Caco-2 (cell line): ENCODE measurements at regions not wholly inside any gene's neighbourhood (a gene's known extent, or its start where the extent isn't known, plus 50 kb on each side); places are given as distances from the start of the nearest gene placed in this dataset.

Experiments
- BruUV-seq: library from RNA; stranded (reverse); fragments of 400-500 nt; replicated peaks from 2 replicates; lab custom pipeline; 2021; lab: Mats Ljungman, UMichigan
- CTCF ChIA-PET: fragments of 300-600 bp; sonication (Branson Sonifier 250); formaldehyde crosslinking; loops from one replicate; lab custom pipeline; 2022; ENCODE audit warnings: antibody characterized with exemption; lab: Charles Lee
- POLR2A ChIA-PET: fragments of 300-600 bp; sonication (Branson Sonifier 250); formaldehyde crosslinking; loops from one replicate; lab custom pipeline; 2022; ENCODE audit warnings: antibody characterized with exemption; lab: Charles Lee
- DNase-seq, 2 experiments: peaks; one replicate each; pipeline versions ENCODE4 v3.0.0 to v3.0.0-alpha.2; 2020 to 2022
- H3K27me3 ChIP-seq: replicated peaks from 2 replicates; pipeline ENCODE4 v1.6.0; 2011; ENCODE audit warnings: low read length; ENCODE audit not compliant: control insufficient read depth, insufficient read depth
- H3K36me3 ChIP-seq: 2 replicates; pipeline ENCODE4 v1.5.1; 2011; ENCODE audit warnings: low read length; ENCODE audit not compliant: control insufficient read depth, insufficient read depth
- H3K4me1 ChIP-seq: fragments of 250-450 bp; sonication (Bioruptor Pico); 2 replicates; pipeline ENCODE4 v1.5.1; 2020; ENCODE audit warnings: mild to moderate bottlenecking
- H3K4me3 ChIP-seq: 2 replicates; pipeline ENCODE4 v1.5.1; 2011; ENCODE audit warnings: low read depth, mild to moderate bottlenecking, control low read depth, low read length
- H3K9me3 ChIP-seq: fragments of 250-450 bp; sonication (Bioruptor Pico); 2 replicates; pipeline ENCODE4 v1.5.1; 2020; ENCODE audit warnings: mild to moderate bottlenecking, moderate library complexity
- H3K27ac Mint-ChIP-seq: one replicate; pipeline ENCODE4 v1.8.0; 2022; ENCODE audit warnings: mixed read lengths; ENCODE audit not compliant: unreplicated experiment
- H3K27me3 Mint-ChIP-seq: one replicate; pipeline ENCODE4 v1.8.0; 2022; ENCODE audit warnings: mixed read lengths; ENCODE audit not compliant: insufficient read depth, unreplicated experiment
- H3K36me3 Mint-ChIP-seq: one replicate; pipeline ENCODE4 v1.8.0; 2022; ENCODE audit warnings: mild to moderate bottlenecking, mixed read lengths; ENCODE audit not compliant: insufficient read depth, unreplicated experiment
- H3K4me1 Mint-ChIP-seq: one replicate; pipeline ENCODE4 v1.8.0; 2022; ENCODE audit warnings: low read depth, mixed read lengths; ENCODE audit not compliant: unreplicated experiment
- H3K4me3 Mint-ChIP-seq: one replicate; pipeline ENCODE4 v1.8.0; 2022; ENCODE audit warnings: mild to moderate bottlenecking, moderate library complexity, mixed read lengths; ENCODE audit not compliant: unreplicated experiment
- H3K9me3 Mint-ChIP-seq: one replicate; pipeline ENCODE4 v1.8.0; 2022; ENCODE audit warnings: mixed read lengths; ENCODE audit not compliant: unreplicated experiment
- intact Hi-C: fragments of 100-400 bp; cut with micrococcal nuclease; formaldehyde crosslinking; loops from one replicate; pipeline ENCODE4 v1.10.0; 2022; ENCODE audit not compliant: unreplicated experiment
- TF ChIP-seq, protein P1 (sequence below), 2 experiments: fragments of 200-600 bp in 1 of 2; IDR thresholded peaks; 1 replicate in 1 of 2; 2 replicates in 1 of 2; pipeline versions ENCODE4 v1.5.1 to v1.8.0; 2011 to 2022; ENCODE audit warnings: antibody characterized with exemption in 1 of 2, control low read depth in 1 of 2, inconsistent platforms in 1 of 2, low read depth in 1 of 2, low read length in 1 of 2, mild to moderate bottlenecking in 1 of 2, moderate library complexity in 1 of 2; ENCODE audit not compliant: insufficient read depth in 1 of 2, severe bottlenecking in 1 of 2, unreplicated experiment in 1 of 2

DNA sequence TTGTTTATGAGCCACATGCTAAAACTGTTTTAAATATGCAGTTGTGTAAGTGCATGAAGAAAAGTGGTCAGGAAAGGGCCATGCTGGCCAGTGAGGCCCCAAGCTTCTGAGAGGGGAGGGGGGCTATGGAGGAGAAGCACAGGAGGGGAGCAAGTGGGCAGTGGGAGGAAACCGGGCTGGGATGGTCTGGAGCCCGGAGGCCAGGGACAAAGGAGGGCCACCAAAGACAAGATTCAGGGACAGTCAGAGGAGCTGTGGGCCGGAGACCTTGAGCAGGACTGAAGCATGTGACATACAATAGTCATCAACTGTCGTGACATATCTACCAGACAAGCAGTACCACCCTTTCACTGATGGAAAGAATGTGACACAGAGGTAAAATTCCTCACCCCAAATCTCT lies 333.2 kb upstream of the IRX1 start:
- H3K9me3 Mint-ChIP-seq = peaks cover 19% of the 10 kb centered on the region
- no peak overlapping the region for H3K4me3 Mint-ChIP-seq
- intact Hi-C loops = no loop called here
- BruUV-seq = no TSS peak
- H3K27me3 Mint-ChIP-seq = no peaks in the 10 kb centered on the region
- no peaks in the 10 kb centered on the region for H3K4me1 Mint-ChIP-seq
- no peak overlapping the region for H3K27ac Mint-ChIP-seq
- DNase-seq = no peak
- H3K36me3 Mint-ChIP-seq = no peaks in the 10 kb centered on the region
- no peaks in the 10 kb centered on the region for H3K27me3 ChIP-seq
- H3K4me1 ChIP-seq = no peaks in the 10 kb centered on the region
- TF ChIP-seq, protein P1, sequence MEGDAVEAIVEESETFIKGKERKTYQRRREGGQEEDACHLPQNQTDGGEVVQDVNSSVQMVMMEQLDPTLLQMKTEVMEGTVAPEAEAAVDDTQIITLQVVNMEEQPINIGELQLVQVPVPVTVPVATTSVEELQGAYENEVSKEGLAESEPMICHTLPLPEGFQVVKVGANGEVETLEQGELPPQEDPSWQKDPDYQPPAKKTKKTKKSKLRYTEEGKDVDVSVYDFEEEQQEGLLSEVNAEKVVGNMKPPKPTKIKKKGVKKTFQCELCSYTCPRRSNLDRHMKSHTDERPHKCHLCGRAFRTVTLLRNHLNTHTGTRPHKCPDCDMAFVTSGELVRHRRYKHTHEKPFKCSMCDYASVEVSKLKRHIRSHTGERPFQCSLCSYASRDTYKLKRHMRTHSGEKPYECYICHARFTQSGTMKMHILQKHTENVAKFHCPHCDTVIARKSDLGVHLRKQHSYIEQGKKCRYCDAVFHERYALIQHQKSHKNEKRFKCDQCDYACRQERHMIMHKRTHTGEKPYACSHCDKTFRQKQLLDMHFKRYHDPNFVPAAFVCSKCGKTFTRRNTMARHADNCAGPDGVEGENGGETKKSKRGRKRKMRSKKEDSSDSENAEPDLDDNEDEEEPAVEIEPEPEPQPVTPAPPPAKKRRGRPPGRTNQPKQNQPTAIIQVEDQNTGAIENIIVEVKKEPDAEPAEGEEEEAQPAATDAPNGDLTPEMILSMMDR (IDR thresholded peaks at IDR 0.05; ENCODE audit: insufficient read depth in 1 of 2, low read depth in 1 of 2, low read length in 1 of 2, severe bottlenecking in 1 of 2, unreplicated experiment in 1 of 2) = no peak
- no peaks in the 10 kb centered on the region for H3K9me3 ChIP-seq
- ChIA-PET CTCF (no interaction called here), POLR2A (no interaction called here)
- no peak overlapping the region for H3K4me3 ChIP-seq
- no peaks in the 10 kb centered on the region for H3K36me3 ChIP-seq

DNA sequence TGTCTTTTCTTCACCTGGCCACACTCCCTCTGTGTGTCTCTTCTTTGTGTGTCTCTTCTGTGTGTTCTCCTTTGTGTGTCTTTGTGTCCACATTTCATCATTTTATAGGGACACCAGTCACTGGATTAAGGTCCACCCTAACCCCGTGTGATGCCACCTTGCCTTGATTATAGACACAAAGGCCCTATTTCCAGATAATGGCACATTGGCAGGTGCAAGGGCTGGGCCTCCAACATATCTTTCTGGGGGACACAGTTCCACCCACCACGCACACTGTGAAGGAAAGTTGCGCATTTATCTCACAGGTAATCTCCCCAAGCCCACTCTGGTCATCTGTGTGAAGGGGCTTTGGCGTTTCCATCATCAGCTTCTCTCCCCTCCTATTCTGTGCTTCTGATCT lies 334.6 kb upstream of the IRX1 start:
- no peaks in the 10 kb centered on the region for H3K36me3 ChIP-seq
- Mint-ChIP-seq H3K36me3 (no peaks in the 10 kb centered on the region), H3K4me3 (no peak overlapping the region), H3K9me3 (peaks cover 19% of the 10 kb centered on the region), H3K4me1 (no peaks in the 10 kb centered on the region), H3K27ac (no peak overlapping the region), H3K27me3 (no peaks in the 10 kb centered on the region)
- ChIA-PET CTCF (no interaction called here), POLR2A (no interaction called here)
- DNase-seq = no peak
- no peak overlapping the region for H3K4me3 ChIP-seq
- H3K9me3 ChIP-seq = no peaks in the 10 kb centered on the region
- intact Hi-C loops = no loop called here
- no peaks in the 10 kb centered on the region for H3K4me1 ChIP-seq
- TF ChIP-seq, protein P1 (IDR thresholded peaks at IDR 0.05; ENCODE audit: insufficient read depth in 1 of 2, low read depth in 1 of 2, low read length in 1 of 2, severe bottlenecking in 1 of 2, unreplicated experiment in 1 of 2) = no peak
- no TSS peak for BruUV-seq
- no peaks in the 10 kb centered on the region for H3K27me3 ChIP-seq

DNA sequence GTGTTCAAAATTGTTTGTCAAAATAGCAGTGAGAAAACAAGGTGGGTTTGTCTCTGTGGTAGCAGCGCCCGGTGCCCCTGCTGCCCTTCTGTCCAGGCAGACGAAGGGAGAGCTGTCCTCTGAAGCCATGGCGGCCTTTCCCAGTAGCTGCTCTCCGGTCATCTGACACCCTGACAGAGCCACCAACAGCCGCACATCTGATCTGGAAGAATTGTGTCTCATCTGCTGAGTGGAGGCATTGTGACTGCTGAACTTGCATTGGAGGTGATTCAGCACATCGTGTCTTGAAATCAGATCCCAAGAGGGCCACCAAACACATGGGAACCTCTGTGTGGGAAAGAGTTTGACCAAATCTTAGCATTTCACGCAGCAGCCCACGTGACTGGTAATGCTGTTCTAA lies 337.6 kb upstream of the IRX1 start:
- H3K27me3 ChIP-seq = no peaks in the 10 kb centered on the region
- BruUV-seq = no TSS peak
- Mint-ChIP-seq H3K36me3 (no peaks in the 10 kb centered on the region), H3K4me3 (no peak overlapping the region), H3K27ac (no peak overlapping the region), H3K27me3 (no peaks in the 10 kb centered on the region), H3K9me3 (peaks cover 19% of the 10 kb centered on the region), H3K4me1 (no peaks in the 10 kb centered on the region)
- intact Hi-C loops = no loop called here
- no peaks in the 10 kb centered on the region for H3K4me1 ChIP-seq
- no peaks in the 10 kb centered on the region for H3K9me3 ChIP-seq
- ChIA-PET CTCF (no interaction called here), POLR2A (no interaction called here)
- no peak overlapping the region for H3K4me3 ChIP-seq
- TF ChIP-seq, protein P1 (IDR thresholded peaks at IDR 0.05; ENCODE audit: insufficient read depth in 1 of 2, low read depth in 1 of 2, low read length in 1 of 2, severe bottlenecking in 1 of 2, unreplicated experiment in 1 of 2) = no peak
- H3K36me3 ChIP-seq = no peaks in the 10 kb centered on the region
- DNase-seq = no peak
